ELR (cell line): ENCODE measurements at regions not wholly inside any gene's neighbourhood (a gene's known extent, or its start where the extent isn't known, plus 50 kb on each side); places are given as distances from the start of the nearest gene placed in this dataset.
"Not testable (repeated sequence)": the region's sequence is repeated elsewhere in the genome, so short reads cannot be mapped to it uniquely, and the experiment has no call there.

Experiments
- DNase-seq: peaks from one replicate; pipeline ENCODE4 v3.0.0-alpha.2; 2015; ENCODE audit warnings: low read depth

DNA sequence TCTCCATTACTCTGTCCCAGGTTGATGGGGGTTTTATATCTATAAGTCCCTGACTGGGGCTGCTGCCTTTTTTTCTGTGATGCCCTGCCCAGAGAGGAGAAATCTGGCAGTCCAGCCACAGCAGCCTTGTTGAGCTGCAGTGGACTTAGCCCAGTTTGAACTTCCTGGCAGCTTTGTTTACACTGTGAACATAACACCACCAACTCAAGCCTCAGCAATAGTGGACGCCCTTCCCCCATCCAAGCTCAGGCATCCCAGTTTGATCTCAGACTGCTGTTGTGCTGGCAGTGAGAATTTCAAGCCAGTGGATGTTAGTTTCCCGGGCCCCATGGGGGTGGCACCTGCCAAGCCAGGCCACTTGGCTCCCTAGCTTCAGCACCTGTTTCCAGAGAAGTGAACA, 298.5 kb upstream of the KDM5D start:
- DNase-seq, result no peak

DNA sequence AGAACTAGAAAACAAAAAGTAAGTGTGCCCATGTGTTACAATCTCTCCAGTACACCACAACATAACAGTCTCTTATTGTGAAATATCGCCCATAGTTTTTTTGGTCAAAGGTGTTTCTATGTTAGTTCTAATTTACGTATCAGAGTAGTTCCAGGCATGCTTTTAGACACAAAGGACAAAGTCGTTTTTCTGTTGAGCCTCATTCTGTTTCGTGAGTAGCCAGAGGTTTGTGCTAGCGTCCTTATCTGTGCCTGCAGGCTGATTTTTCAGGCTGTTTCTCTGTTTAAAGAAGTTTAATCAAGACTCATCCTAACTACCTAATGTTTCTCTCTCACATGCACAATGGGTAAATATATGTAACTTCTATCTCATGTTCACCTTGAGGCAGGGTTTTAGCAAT, 281.1 kb upstream of the KDM5D start:
- DNase-seq, result no peak

DNA sequence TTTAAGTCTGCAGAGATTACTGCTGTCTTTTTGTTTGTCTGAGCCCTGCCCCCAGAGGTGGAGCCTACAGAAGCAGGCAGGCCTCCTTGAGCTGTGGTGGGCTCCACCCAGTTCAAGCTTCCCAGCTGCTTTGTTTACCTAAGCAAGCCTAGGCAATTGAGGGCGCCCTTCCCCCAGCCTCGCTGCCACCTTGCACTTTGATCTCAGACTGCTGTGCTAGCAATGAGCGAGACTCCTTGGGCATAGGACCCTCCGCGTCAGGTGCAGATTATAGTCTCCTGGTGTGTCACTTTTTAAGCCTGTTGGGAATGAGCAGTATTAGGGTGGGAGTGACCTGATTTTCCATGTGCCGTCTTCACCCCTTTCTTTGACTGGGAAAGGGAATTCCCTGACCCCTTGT, 248.9 kb upstream of the KDM5D start:
- not testable (repeated sequence) for DNase-seq

DNA sequence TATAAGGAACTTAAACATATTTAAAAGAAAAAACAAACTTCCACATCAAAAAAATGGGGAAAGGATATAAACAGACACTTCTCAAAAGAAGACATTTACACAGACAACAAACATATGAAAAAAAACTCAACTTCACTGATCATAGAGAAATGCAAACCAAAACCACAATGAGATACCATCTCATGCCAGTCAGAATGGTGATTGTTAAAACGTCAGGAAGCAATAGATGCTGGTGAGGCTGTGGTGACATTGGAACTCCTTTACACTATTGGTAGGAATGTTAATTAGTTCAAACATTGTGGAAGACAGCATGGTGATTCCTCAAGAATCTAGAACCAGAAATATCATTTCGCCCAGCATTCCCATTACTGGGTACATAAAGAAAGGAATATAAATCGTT, 228.5 kb upstream of the KDM5D start:
- no peak for DNase-seq

DNA sequence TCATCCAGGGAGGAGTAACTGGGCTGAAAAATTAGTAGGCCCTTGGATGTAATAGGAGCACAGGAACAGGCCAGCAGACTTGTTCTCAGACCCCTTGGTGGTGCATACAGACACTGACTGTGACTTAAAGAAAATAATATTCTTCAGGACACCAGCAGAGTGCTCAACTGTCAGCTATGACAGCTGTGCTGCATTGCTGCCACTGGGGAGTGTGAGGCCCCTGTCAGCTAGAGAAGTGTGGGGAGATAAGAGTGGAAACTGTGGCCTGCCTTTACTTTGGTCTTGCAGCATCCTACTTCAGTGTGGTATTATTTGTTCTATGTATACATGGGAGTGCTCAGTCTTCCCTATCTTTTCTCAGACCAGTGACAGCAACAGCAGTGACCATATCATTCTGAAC, 203.2 kb upstream of the KDM5D start:
- no peak for DNase-seq

DNA sequence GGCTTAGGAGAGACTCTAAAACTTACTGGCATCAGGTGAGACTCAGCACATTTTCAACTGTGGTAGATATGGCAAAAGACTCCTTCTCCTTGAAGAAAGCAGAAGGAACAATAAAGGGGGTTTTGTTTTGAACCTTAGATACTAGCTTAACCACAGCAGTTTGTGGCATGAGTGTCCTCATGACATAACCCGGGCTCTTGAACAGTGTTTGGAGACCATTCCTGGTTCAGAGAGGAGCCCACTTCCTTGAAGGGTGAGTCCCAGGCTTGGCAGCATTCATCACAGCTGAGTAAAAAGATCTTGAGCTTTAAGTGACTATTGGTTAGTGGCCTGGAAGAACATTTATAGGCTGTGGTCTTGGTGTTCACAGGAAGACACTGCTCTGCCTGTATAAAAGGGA, 154.5 kb upstream of the KDM5D start:
- DNase-seq, result no peak

DNA sequence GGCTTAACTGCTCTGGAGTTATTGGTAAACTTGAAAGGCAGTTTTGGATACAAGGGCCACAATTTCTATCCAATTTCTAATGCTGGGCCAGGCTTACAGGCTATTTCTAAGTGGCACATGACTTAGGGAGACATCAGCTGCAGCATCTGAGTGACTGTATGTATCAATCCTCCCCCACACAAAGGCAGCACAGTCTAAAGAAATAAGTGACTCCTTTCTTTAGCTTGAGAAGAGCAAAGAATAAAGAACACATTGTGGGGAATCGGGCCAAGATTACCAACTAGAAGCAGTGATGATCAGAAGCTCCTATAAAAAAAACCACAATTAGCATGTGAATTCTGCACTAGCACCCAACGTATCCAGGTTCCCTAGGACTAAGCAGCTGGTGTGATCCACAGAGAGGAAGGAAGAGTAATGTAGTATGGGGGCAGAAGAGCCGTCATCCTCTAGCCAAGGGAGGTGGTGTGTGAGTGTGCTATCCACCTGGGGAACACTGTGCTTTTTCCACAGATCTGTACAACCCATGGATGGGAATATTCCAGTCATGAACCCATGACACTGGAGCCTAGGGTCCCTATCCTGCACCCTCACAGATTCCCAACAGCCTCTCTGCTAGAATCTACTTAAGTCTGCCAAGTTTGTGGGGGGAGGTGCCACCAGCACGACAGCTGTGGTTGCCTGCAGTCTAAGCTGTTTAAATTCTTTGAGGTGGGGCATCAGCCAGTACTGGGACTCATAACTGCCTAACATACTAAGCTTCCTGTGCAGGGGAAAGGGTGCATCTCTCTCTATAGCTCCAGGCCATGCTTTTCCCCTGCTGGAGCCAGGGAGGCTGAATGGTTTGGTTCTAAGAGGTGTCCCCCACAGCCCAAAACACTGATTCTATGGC, 147.8 kb upstream of the KDM5D start:
- DNase-seq, result no peak

DNA sequence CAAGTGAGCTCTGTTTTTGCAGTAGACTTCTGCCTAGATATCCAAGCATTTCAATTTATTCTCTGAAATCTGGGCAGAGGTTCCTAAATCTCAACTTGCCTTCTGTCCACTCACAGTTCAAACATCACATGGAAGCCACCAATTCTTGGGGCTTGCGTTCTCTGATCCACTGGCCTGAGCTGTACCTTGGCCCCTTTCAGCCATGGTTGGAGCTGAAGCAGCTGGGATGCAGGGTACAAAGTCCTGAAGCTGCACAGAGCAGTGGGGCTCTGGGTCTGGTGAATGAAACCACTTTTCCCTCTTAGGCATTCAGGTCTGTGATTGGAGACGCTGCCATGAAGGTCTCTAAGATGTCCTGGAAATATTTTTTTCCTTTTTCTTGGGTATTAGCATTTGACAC, 137.6 kb upstream of the KDM5D start:
- no peak for DNase-seq

DNA sequence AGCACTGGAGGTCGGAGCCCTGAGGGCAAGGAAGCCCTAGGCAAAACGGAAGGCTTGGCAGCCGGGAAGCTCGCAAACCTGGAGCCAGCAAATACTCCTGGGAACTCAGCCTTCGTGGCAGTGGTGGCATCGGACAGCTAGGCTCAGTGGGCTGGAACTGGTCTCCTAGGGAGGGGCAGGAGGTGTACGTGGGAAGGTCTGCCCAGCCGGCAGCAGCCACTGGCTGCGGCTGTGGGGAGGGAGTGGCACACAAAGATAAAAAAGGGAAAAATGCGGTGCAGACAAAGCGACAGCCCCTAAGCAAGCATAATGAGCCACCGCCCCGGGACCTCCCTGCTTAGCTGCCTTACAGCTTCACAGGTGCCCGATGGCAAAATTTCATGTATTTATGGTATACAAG, 125.2 kb upstream of the KDM5D start:
- no peak for DNase-seq

DNA sequence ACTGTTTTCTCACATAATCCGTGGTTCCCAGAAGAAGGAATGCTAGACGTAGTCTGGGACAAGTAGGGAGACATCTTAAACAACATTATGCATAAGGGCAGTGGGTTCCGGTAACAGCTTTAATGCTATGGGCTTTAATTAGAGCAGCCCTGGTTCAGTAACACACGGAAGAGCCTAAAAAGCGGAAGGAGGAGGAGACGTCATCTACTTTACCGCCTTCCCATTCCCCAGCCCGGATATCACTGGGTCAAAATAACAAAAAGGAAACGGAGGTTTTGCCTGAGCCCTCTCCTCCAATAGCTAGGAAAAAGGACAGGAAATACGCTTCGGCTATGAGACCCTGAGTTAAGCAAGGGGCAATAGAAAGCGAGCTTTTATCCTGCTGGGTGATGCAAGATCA, 124.8 kb upstream of the KDM5D start:
- no peak for DNase-seq

DNA sequence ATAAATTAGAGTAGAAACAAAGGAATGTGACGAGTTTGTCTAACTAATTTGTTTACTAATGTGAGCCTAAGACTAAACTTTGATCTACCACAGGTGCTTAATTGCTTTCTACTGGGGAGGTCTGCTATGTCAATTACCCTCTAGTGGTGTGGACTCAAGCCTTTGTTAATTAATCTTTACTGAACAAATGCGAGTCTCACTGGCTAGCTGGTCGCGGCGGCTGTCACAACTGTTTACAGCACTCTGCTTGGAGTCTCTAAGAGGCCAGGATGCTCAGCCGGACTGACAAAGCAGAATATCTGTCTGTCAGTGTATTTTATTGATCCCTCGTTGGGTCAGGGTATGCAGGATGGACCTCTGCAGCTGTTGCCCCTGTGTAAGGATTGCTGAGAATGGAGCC, 124.1 kb upstream of the KDM5D start:
- DNase-seq, result no peak

DNA sequence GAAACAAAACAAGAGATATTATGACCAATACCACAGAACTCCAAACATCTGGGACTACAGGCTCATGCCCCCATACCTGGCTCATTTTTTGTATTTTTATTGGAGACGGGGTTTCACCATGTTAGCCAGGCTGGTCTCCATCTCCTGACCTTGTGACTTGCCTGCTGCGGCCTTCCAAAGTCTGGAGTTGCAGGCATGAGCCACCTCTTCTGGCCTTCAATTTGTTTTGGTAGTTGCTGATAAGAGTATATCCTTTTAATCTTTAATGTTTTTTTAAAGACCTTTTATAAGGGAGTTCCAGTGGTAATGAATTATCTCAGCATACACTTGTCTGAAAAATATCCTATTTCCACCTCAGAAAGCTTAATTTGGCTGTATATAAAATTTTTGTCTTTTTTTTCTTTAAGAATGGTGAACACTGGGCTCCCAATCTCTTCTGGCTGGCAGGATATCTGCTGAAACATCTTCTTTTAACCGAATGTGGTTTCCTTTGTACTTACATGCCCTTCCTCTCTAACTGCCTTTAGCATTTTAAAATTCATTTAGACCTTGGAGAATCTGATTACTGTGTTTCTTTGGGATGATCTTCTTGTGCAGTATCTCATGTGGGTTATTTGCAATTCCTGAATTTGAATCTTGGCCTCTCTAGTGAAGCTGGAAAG, 112.1 kb upstream of the KDM5D start:
- no peak for DNase-seq

DNA sequence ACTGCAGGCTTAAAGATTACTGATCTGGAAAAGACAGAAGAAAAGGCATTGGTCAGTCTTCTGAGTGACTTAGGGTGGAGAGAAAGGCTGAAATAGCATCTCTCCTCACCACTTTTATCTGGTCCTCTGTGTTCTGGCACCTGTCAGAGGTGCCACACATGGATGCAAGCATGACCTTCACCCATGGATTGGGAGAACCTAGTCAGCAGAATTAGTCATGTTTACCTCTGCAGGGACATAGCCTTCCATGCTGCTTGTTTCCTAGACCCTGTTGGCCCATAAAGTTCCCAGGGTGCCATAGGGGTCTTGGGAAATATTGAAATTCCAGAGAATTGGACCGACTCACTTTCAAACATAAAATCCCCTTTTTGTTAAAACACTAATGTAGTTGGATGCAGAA, 98.4 kb upstream of the KDM5D start:
- no peak for DNase-seq

DNA sequence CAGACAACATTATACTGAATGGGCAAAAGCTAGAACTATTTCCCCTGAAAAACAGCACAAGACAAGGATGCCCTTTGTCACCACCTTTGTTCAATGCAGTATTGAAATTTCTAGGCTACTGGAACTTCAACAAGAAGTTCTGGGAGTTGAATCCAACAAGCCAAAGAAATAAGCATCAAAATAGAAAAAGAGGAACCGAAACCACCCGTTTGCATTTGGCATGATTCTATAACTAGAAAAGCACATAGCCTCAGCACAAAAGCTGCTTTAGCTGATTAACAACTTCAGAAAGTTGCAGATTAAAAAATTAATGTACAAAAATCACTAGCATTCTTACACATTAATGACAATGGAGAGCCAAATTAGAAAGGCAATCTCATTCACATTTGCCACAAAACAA, 79.6 kb upstream of the KDM5D start:
- DNase-seq, result no peak

DNA sequence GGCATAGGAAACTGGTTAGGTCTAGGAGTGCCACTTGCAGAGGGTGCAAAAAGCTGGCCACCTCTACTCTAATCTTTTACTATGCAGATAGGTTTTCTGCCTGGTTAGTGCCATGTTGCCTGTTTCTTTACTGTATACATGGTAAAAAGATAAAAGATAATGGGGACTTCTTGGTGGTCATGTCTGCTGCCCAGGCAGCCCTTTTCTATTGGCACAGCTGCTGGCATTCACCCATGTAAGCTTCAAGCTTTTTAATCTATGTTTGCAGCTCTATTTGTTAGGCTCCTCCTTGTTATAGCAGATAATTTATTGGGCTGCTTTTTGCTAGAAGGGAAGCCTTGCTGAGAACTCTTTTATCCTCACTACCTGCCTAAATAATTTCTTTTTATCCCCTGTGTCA, 74.0 kb upstream of the KDM5D start:
- no peak for DNase-seq

DNA sequence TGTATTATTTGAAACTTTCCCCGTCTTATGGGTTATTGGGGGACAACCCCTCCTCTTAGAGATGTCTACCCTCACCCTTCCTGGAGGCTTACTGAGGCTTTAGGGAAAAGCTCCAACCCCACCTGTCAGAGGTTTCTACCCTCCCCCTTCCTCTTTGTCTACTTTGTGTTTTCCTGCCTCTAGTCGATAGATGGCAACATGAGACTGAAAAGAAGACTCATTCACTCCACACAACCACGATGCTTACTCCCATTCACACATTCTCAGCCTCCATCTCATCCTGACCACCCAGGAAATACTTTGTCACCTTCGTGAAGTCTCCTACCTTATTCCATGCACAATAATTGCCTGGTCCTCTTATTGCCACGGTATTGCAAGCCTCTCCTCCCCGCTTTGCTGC, 72.4 kb upstream of the KDM5D start:
- peak; percentile 11 for DNase-seq

DNA sequence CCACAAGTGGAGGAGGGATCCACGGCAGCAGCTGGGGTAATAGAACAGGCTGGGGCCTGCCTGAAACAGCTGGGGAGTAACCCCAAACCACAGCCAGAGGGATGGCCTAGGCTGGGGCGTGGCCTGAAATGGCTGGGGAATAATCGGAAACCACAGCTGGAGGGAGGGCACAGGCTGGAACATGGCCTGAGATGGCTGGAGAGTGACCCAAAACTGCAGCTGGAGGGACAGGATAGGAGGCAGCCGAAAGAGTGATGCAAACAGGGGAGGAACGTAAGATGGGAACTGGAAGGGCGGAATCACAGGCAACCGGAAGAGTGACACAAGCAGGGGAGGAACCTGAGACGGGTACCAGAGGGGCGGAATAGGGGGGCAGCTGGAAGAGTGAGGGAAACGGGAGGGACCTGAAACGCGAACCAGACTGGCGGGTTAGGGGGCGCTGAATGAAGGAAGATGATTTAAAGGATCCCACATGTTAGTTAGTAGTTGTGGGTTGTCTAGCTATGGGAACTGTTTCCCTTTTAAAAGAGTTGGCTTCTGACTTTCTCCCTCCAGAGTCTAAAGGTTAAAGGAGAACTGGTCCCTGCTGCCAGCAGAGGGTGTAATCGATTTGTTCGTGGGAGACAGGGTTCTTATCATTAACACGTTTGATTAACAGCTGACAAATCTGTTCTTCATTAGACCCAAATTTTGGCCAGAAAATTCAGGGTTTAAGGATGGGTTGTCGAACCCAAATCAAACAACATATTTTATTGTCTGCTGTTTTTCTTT, 71.7 kb upstream of the KDM5D start:
- peak; percentile 1 for DNase-seq
